H9 (cell line): ENCODE measurements at regions not wholly inside any gene's neighbourhood (a gene's known extent, or its start where the extent isn't known, plus 50 kb on each side); places are given as distances from the start of the nearest gene placed in this dataset.

Experiments used
- DNase-seq: peaks from one replicate; pipeline ENCODE4 v3.0.0-alpha.2; 2017
- H2AFZ ChIP-seq: one replicate; pipeline ENCODE4 v1.6.1; 2013; ENCODE audit warnings: mild to moderate bottlenecking, low read length, control low read depth, moderate library complexity
- H2AK5ac ChIP-seq: 2 replicates; pipeline ENCODE4 v1.6.1; 2013; ENCODE audit warnings: low read length, control low read depth, mixed read lengths; ENCODE audit not compliant: insufficient read length
- H2BK120ac ChIP-seq: one replicate; pipeline ENCODE4 v1.6.1; 2013; ENCODE audit warnings: low read depth, mild to moderate bottlenecking, low read length, control low read depth, inconsistent platforms; ENCODE audit not compliant: poor library complexity, severe bottlenecking
- H2BK12ac ChIP-seq: 2 replicates; pipeline ENCODE4 v1.6.1; 2013; ENCODE audit warnings: low read length, control low read depth, mixed read lengths, low read depth; ENCODE audit not compliant: insufficient read length
- H2BK15ac ChIP-seq: 2 replicates; pipeline ENCODE4 v1.6.1; 2013; ENCODE audit warnings: low read depth, low read length, control low read depth
- H2BK20ac ChIP-seq: one replicate; pipeline ENCODE4 v1.6.1; 2013; ENCODE audit warnings: low read depth, mild to moderate bottlenecking, low read length, control low read depth, inconsistent platforms; ENCODE audit not compliant: poor library complexity, severe bottlenecking
- H2BK5ac ChIP-seq: 2 replicates; pipeline ENCODE4 v1.6.1; 2013; ENCODE audit warnings: low read length, control low read depth, mixed read lengths; ENCODE audit not compliant: insufficient read length
- H3K14ac ChIP-seq: 2 replicates; pipeline ENCODE4 v1.6.1; 2013; ENCODE audit warnings: low read length, control low read depth; ENCODE audit not compliant: insufficient read depth
- H3K18ac ChIP-seq: 2 replicates; pipeline ENCODE4 v1.6.1; 2013; ENCODE audit warnings: low read depth, mild to moderate bottlenecking, mixed read lengths, low read length, control low read depth; ENCODE audit not compliant: insufficient read length
- H3K23ac ChIP-seq: 2 replicates; pipeline ENCODE4 v1.6.1; 2013; ENCODE audit warnings: low read length, control low read depth, mixed read lengths, low read depth; ENCODE audit not compliant: insufficient read length
- H3K23me2 ChIP-seq: 2 replicates; pipeline ENCODE4 v1.6.1; 2013; ENCODE audit warnings: low read depth, mild to moderate bottlenecking, mixed read lengths, low read length, control low read depth; ENCODE audit not compliant: insufficient read length, poor library complexity, severe bottlenecking
- H3K27ac ChIP-seq: 2 replicates; pipeline ENCODE4 v1.5.1; 2013; ENCODE audit warnings: low read length, control low read depth, mixed read lengths, low read depth; ENCODE audit not compliant: insufficient read length
- H3K27me3 ChIP-seq: 2 replicates; pipeline ENCODE4 v1.6.1; 2013; ENCODE audit warnings: low read length, control low read depth, inconsistent platforms; ENCODE audit not compliant: insufficient read depth
- H3K4ac ChIP-seq: 2 replicates; pipeline ENCODE4 v1.6.1; 2013; ENCODE audit warnings: low read depth, mild to moderate bottlenecking, control low read depth, inconsistent platforms, low read length, moderate library complexity
- H3K4me1 ChIP-seq: 2 replicates; pipeline ENCODE4 v1.6.1; 2013; ENCODE audit warnings: low read length, control low read depth, inconsistent platforms; ENCODE audit not compliant: insufficient read depth
- H3K4me2 ChIP-seq: 2 replicates; pipeline ENCODE4 v1.6.1; 2013; ENCODE audit warnings: low read length, control low read depth, mixed read lengths; ENCODE audit not compliant: insufficient read length, insufficient read depth
- H3K56ac ChIP-seq: 2 replicates; pipeline ENCODE4 v1.6.1; 2013; ENCODE audit warnings: low read depth, mild to moderate bottlenecking, mixed read lengths, low read length, control low read depth; ENCODE audit not compliant: insufficient read length
- H3K79me1 ChIP-seq: 2 replicates; pipeline ENCODE4 v1.6.1; 2013; ENCODE audit warnings: low read depth, mild to moderate bottlenecking, moderate library complexity, low read length, control low read depth, inconsistent platforms; ENCODE audit not compliant: insufficient read depth, poor library complexity, severe bottlenecking
- H3K79me2 ChIP-seq: 2 replicates; pipeline ENCODE4 v1.6.1; 2013; ENCODE audit warnings: low read length, control low read depth, inconsistent platforms; ENCODE audit not compliant: insufficient read depth
- H3K9ac ChIP-seq: 2 replicates; pipeline ENCODE4 v1.6.1; 2013; ENCODE audit warnings: low read length, control low read depth, mixed read lengths; ENCODE audit not compliant: insufficient read length; ENCODE audit errors: extremely low read depth
- H3K9me3 ChIP-seq: one replicate; pipeline ENCODE4 v1.6.1; 2013; ENCODE audit warnings: low read depth, low read length, inconsistent platforms; ENCODE audit not compliant: control insufficient read depth
- H3T11ph ChIP-seq: one replicate; pipeline ENCODE4 v1.6.1; 2013; ENCODE audit warnings: mild to moderate bottlenecking, low read length, control low read depth, inconsistent platforms
- H4K20me1 ChIP-seq: one replicate; pipeline ENCODE4 v1.6.1; 2013; ENCODE audit not compliant: control insufficient read depth, insufficient read length, insufficient read depth
- H4K5ac ChIP-seq: 2 replicates; pipeline ENCODE4 v1.6.1; 2013; ENCODE audit warnings: low read depth, mild to moderate bottlenecking, mixed read lengths, low read length, control low read depth; ENCODE audit not compliant: insufficient read length
- H4K8ac ChIP-seq: replicated peaks from 2 replicates; pipeline ENCODE4 v1.6.1; 2013; ENCODE audit warnings: low read length, control low read depth, mixed read lengths, low read depth; ENCODE audit not compliant: insufficient read length
- H4K91ac ChIP-seq: 2 replicates; pipeline ENCODE4 v1.6.1; 2013; ENCODE audit warnings: low read depth, mild to moderate bottlenecking, moderate library complexity, mixed read lengths, low read length, control low read depth; ENCODE audit not compliant: insufficient read length
- H3K27ac Mint-ChIP-seq, 3 experiments: 2 replicates in 2 of 3; 3 replicates in 1 of 3; pipeline ENCODE4 v1.8.0; 2020 to 2021; ENCODE audit warnings: mixed read lengths in 3 of 3, mild to moderate bottlenecking in 1 of 3, moderate library complexity in 1 of 3
- H3K27me3 Mint-ChIP-seq: 2 replicates; pipeline ENCODE4 v1.8.0; 2021; ENCODE audit warnings: low read depth, mild to moderate bottlenecking, moderate library complexity, mixed read lengths
- H3K36me3 Mint-ChIP-seq, 3 experiments: 2 replicates in 2 of 3; 3 replicates in 1 of 3; pipeline ENCODE4 v1.8.0; 2020 to 2021; ENCODE audit warnings: low read depth in 3 of 3, mixed read lengths in 3 of 3; ENCODE audit not compliant: insufficient read depth in 1 of 3
- H3K4me1 Mint-ChIP-seq, 2 experiments: 2 replicates each; pipeline ENCODE4 v1.8.0; 2020; ENCODE audit warnings: mixed read lengths in 2 of 2
- H3K4me3 Mint-ChIP-seq, 2 experiments: 2 replicates in 1 of 2; 3 replicates in 1 of 2; pipeline ENCODE4 v1.8.0; 2020 to 2021; ENCODE audit warnings: mild to moderate bottlenecking in 2 of 2, mixed read lengths in 2 of 2, moderate library complexity in 1 of 2
- H3K9me3 Mint-ChIP-seq, 2 experiments: 2 replicates in 1 of 2; 3 replicates in 1 of 2; pipeline ENCODE4 v1.8.0; 2020; ENCODE audit warnings: mild to moderate bottlenecking in 2 of 2, mixed read lengths in 2 of 2, moderate library complexity in 1 of 2
- TF ChIP-seq, protein P1 (sequence below): fragments of 200-600 bp; sonication (generic); conservative IDR thresholded peaks from 3 replicates; pipeline ENCODE4 v1.8.0; 2021; ENCODE audit warnings: antibody characterized with exemption, mild to moderate bottlenecking

DNA sequence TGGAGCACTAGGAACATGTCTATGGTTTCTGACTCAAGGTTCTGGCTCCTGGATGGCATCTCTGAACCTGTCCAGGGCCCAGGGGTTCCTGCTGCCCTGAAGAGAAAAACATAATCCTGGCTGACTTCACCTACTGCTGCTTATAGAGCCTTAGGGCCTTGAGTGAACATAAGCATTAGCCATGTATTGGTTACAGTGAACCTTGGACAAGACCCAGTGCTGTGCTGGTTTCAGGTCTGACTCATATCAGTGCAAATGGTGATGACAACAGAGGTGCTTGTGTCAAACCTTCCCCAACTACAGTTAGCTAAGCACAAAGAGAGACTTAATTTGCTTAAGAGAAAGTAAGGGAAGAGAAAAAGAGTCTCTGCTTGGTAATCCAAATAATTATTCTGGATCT is 1047.2 kb downstream of the GLUD2 start:
- H3K56ac ChIP-seq: no peak overlapping the region
- H4K8ac ChIP-seq: no peak overlapping the region
- TF ChIP-seq, protein P1, sequence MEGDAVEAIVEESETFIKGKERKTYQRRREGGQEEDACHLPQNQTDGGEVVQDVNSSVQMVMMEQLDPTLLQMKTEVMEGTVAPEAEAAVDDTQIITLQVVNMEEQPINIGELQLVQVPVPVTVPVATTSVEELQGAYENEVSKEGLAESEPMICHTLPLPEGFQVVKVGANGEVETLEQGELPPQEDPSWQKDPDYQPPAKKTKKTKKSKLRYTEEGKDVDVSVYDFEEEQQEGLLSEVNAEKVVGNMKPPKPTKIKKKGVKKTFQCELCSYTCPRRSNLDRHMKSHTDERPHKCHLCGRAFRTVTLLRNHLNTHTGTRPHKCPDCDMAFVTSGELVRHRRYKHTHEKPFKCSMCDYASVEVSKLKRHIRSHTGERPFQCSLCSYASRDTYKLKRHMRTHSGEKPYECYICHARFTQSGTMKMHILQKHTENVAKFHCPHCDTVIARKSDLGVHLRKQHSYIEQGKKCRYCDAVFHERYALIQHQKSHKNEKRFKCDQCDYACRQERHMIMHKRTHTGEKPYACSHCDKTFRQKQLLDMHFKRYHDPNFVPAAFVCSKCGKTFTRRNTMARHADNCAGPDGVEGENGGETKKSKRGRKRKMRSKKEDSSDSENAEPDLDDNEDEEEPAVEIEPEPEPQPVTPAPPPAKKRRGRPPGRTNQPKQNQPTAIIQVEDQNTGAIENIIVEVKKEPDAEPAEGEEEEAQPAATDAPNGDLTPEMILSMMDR: no peak
- H3K27me3 ChIP-seq: no peaks in the 10 kb centered on the region
- no peak overlapping the region for H2BK120ac ChIP-seq
- H3K79me1 ChIP-seq: no peaks in the 10 kb centered on the region
- H2AK5ac ChIP-seq: no peak overlapping the region
- H2BK15ac ChIP-seq: no peak overlapping the region
- no peak overlapping the region for H4K5ac ChIP-seq
- H3K18ac ChIP-seq: no peak overlapping the region
- H3K23me2 ChIP-seq: no peaks in the 10 kb centered on the region
- H4K20me1 ChIP-seq: no peaks in the 10 kb centered on the region
- H3K36me3 Mint-ChIP-seq: peaks cover 18 to 37% (median 28%) of the 10 kb centered on the region in 3 experiments
- peaks cover 41 to 60% of the 10 kb centered on the region in 2 experiments for H3K9me3 Mint-ChIP-seq
- no peak overlapping the region for H3K4ac ChIP-seq
- H3K4me2 ChIP-seq: no peak overlapping the region
- no peaks in the 10 kb centered on the region for H3K79me2 ChIP-seq
- H3K27ac ChIP-seq: no peak overlapping the region
- no peak overlapping the region for H3K14ac ChIP-seq
- H2BK20ac ChIP-seq: no peak overlapping the region
- no peak for DNase-seq
- no peak overlapping the region for H3K4me3 Mint-ChIP-seq
- H3K4me1 ChIP-seq: no peaks in the 10 kb centered on the region
- H2BK5ac ChIP-seq: no peak overlapping the region
- H4K91ac ChIP-seq: no peak overlapping the region
- no peak overlapping the region for H2BK12ac ChIP-seq
- H3T11ph ChIP-seq: no peak overlapping the region
- no peak overlapping the region for H3K9ac ChIP-seq
- peaks cover 1% of the 10 kb centered on the region; the same call in 1 of the 2 replicates for H3K27me3 Mint-ChIP-seq
- no peaks in the 10 kb centered on the region for H3K4me1 Mint-ChIP-seq
- H2AFZ ChIP-seq: no peak overlapping the region
- no peak overlapping the region for H3K27ac Mint-ChIP-seq
- H3K23ac ChIP-seq: no peak overlapping the region
- peaks cover 15% of the 10 kb centered on the region for H3K9me3 ChIP-seq
